ENCODE measurements at regions not wholly inside any gene's neighbourhood (a gene's known extent, or its start where the extent isn't known, plus 50 kb on each side); places are given as distances from the start of the nearest gene placed in this dataset.

- Histone ChIP-seq H3K27me3 (ENCODE audit: control insufficient read depth, insufficient read depth, low read length) (peaks cover 9% of the 10 kb centered on the region), H3K36me3 (ENCODE audit: control insufficient read depth, insufficient read depth, low read length) (no peaks in the 10 kb centered on the region), H3K4me3 (ENCODE audit: insufficient read depth, low read depth, low read length) (no peak overlapping the region), H2BK20ac (ENCODE audit: low read depth, low read length) (no peak overlapping the region), H3K9ac (ENCODE audit: low read depth, low read length) (no peak overlapping the region), H3K4me2 (ENCODE audit: low read depth, low read length) (no peak overlapping the region), H2BK15ac (ENCODE audit: low read depth, low read length) (no peak overlapping the region), H3K79me1 (ENCODE audit: low read depth in 1 of 2, low read length in 2 of 2) (no peaks in the 10 kb centered on the region), H3K4me1 (ENCODE audit: control insufficient read depth, insufficient read depth, low read length) (no peaks in the 10 kb centered on the region), H2AK5ac (ENCODE audit: low read depth, low read length) (no peak overlapping the region), H3K56ac (ENCODE audit: extremely low read depth, insufficient read depth, low read length) (no peak overlapping the region), H2AFZ (replicated peaks; ENCODE audit: low read length, poor library complexity) (no peak overlapping the region), H3K4ac (ENCODE audit: low read depth, low read length) (no peak overlapping the region), H3K9me1 (ENCODE audit: insufficient read depth, low read length) (no peaks in the 10 kb centered on the region), H4K5ac (ENCODE audit: low read depth, low read length) (no peak overlapping the region), H3K27ac (ENCODE audit: insufficient read depth, low read length) (no peak overlapping the region), H3K23ac (ENCODE audit: low read depth, low read length) (no peak overlapping the region), H4K20me1 (ENCODE audit: insufficient read depth, low read length) (no peaks in the 10 kb centered on the region), H3K14ac (replicated peaks; ENCODE audit: low read depth, low read length) (no peak overlapping the region), H3K9me3 (ENCODE audit: control insufficient read depth, insufficient read depth, low read length) (no peaks in the 10 kb centered on the region; the same call in 1 of the 2 replicates), H4K8ac (ENCODE audit: low read depth in 2 of 2, low read length in 2 of 2) (no peak overlapping the region), H2BK120ac (ENCODE audit: low read depth, low read length) (no peak overlapping the region), H3K18ac (ENCODE audit: low read depth, low read length) (no peak overlapping the region), H4K91ac (ENCODE audit: insufficient read depth, low read depth, low read length) (no peak overlapping the region), H2AK9ac (replicated peaks; ENCODE audit: low read depth, low read length, poor library complexity) (no peak overlapping the region), H2BK5ac (ENCODE audit: low read depth, low read length, poor library complexity, severe bottlenecking) (no peak overlapping the region)
- no TSS peak for BruUV-seq (replicated peaks)
- ATAC-seq (ENCODE audit: low read depth) = no peak
- dilution Hi-C loops (cut with HindIII; ENCODE audit: low sequenced_read_pairs, unreplicated experiment) = no loop called here
- in situ Hi-C loops (cut with MboI; ENCODE audit: low sequenced_read_pairs) = no loop called here
- intact Hi-C loops (cut with micrococcal nuclease) = no loop called here
- TF ChIP-seq, protein P1, sequence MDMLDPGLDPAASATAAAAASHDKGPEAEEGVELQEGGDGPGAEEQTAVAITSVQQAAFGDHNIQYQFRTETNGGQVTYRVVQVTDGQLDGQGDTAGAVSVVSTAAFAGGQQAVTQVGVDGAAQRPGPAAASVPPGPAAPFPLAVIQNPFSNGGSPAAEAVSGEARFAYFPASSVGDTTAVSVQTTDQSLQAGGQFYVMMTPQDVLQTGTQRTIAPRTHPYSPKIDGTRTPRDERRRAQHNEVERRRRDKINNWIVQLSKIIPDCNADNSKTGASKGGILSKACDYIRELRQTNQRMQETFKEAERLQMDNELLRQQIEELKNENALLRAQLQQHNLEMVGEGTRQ (IDR thresholded peaks at IDR 0.05; ENCODE audit: low read depth, low read length) = no peak
- TF ChIP-seq MAFK (IDR thresholded peaks at IDR 0.05; ENCODE audit: low read depth, low read length) (no peak), RFX5 (IDR thresholded peaks at IDR 0.05; ENCODE audit: low read depth, low read length) (no peak)
- TF ChIP-seq, protein P2, sequence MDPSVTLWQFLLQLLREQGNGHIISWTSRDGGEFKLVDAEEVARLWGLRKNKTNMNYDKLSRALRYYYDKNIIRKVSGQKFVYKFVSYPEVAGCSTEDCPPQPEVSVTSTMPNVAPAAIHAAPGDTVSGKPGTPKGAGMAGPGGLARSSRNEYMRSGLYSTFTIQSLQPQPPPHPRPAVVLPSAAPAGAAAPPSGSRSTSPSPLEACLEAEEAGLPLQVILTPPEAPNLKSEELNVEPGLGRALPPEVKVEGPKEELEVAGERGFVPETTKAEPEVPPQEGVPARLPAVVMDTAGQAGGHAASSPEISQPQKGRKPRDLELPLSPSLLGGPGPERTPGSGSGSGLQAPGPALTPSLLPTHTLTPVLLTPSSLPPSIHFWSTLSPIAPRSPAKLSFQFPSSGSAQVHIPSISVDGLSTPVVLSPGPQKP (IDR thresholded peaks at IDR 0.05; ENCODE audit: borderline replicate concordance, low read depth, low read length) = no peak
- TF ChIP-seq, protein P3, sequence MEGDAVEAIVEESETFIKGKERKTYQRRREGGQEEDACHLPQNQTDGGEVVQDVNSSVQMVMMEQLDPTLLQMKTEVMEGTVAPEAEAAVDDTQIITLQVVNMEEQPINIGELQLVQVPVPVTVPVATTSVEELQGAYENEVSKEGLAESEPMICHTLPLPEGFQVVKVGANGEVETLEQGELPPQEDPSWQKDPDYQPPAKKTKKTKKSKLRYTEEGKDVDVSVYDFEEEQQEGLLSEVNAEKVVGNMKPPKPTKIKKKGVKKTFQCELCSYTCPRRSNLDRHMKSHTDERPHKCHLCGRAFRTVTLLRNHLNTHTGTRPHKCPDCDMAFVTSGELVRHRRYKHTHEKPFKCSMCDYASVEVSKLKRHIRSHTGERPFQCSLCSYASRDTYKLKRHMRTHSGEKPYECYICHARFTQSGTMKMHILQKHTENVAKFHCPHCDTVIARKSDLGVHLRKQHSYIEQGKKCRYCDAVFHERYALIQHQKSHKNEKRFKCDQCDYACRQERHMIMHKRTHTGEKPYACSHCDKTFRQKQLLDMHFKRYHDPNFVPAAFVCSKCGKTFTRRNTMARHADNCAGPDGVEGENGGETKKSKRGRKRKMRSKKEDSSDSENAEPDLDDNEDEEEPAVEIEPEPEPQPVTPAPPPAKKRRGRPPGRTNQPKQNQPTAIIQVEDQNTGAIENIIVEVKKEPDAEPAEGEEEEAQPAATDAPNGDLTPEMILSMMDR (conservative IDR thresholded peaks at IDR 0.05; ENCODE audit: low read depth, low read length) = no peak
- CTCF ChIA-PET = no interaction called here
- DNase-seq = no peak
- no CpG with 5 or more reads among the region's 6 CpGs for WGBS, 2 experiments (ENCODE audit: extremely low coverage in 2 of 2, insufficient read length in 1 of 2)
- POLR2A ChIA-PET (ENCODE audit: unreplicated experiment) = no interaction called here
Observed at GRCh38 chr3:72615776-72616175, 232.5 kb downstream of the SHQ1 start.

Data from IMR-90 (cell line).